RWPE2 (cell line): ENCODE measurements at regions not wholly inside any gene's neighbourhood (a gene's known extent, or its start where the extent isn't known, plus 50 kb on each side); places are given as distances from the start of the nearest gene placed in this dataset.
"Not testable (repeated sequence)": the region's sequence is repeated elsewhere in the genome, so short reads cannot be mapped to it uniquely, and the experiment has no call there.

Experiments used
- ATAC-seq: fragments of 200-7000 bp; cut with Tn5 transposase; 3 replicates; pipeline ENCODE4 v1.9.1; 2021; ENCODE audit warnings: low read depth
- DNase-seq: peaks from one replicate; pipeline ENCODE4 v3.0.0-alpha.2; 2020; ENCODE audit warnings: low spot score
- H3K27ac ChIP-seq: fragments of 450-650 bp; 2 replicates; pipeline ENCODE4 v1.5.1; 2017; ENCODE audit warnings: mild to moderate bottlenecking; ENCODE audit not compliant: poor library complexity, severe bottlenecking
- H3K27me3 ChIP-seq: fragments of 250-450 bp; sonication (Bioruptor Pico); 2 replicates; pipeline ENCODE4 v1.5.1; 2021; ENCODE audit warnings: mild to moderate bottlenecking, moderate library complexity; ENCODE audit not compliant: insufficient read depth, poor library complexity, severe bottlenecking
- H3K36me3 ChIP-seq: fragments of 250-450 bp; sonication (Bioruptor Pico); 2 replicates; pipeline ENCODE4 v1.5.1; 2020; ENCODE audit warnings: low read depth, mild to moderate bottlenecking, moderate library complexity
- H3K4me1 ChIP-seq: fragments of 250-450 bp; sonication (Bioruptor Pico); 2 replicates; pipeline ENCODE4 v1.5.1; 2021; ENCODE audit warnings: mild to moderate bottlenecking, moderate library complexity; ENCODE audit not compliant: insufficient read depth, poor library complexity, severe bottlenecking
- H3K4me3 ChIP-seq: fragments of 250-450 bp; sonication (Bioruptor Pico); 2 replicates; pipeline ENCODE4 v1.5.1; 2021; ENCODE audit warnings: mild to moderate bottlenecking, moderate library complexity; ENCODE audit not compliant: severe bottlenecking
- H3K9me3 ChIP-seq: fragments of 250-450 bp; sonication (Bioruptor Pico); 2 replicates; pipeline ENCODE4 v1.5.1; 2021; ENCODE audit warnings: mild to moderate bottlenecking, moderate library complexity; ENCODE audit not compliant: severe bottlenecking
- TF ChIP-seq, protein P1 (sequence below): fragments of 450-650 bp; IDR thresholded peaks from one replicate; pipeline ENCODE4 v1.5.1; 2017; ENCODE audit warnings: mild to moderate bottlenecking, moderate library complexity; ENCODE audit not compliant: poor library complexity, severe bottlenecking

DNA sequence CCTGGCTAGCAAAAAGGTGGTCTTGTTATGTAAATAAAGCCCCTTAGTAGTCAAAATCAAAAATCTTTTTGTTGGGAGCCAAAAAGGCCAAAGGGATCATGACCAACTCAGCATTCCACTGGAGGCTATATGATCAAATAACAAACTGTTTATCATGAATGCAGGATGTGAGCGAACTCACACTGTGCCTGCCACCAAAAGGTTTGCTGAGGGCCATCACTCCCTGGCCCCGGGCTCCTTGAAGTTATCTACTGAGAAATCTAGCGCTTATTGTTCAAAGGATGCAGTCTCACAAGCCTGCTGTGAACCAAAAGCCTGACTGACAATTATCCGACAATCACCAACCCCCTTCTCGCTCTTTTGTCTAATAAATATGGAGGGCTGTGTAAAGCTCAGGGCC lies 107.2 kb upstream of the DDHD1 start:
- ATAC-seq (no peak), DNase-seq (no peak)
- no peaks in the 10 kb centered on the region for H3K9me3 ChIP-seq
- no peaks in the 10 kb centered on the region for H3K4me1 ChIP-seq
- peaks cover 7% of the 10 kb centered on the region for H3K27me3 ChIP-seq
- no peak overlapping the region for H3K27ac ChIP-seq
- TF ChIP-seq, protein P1, sequence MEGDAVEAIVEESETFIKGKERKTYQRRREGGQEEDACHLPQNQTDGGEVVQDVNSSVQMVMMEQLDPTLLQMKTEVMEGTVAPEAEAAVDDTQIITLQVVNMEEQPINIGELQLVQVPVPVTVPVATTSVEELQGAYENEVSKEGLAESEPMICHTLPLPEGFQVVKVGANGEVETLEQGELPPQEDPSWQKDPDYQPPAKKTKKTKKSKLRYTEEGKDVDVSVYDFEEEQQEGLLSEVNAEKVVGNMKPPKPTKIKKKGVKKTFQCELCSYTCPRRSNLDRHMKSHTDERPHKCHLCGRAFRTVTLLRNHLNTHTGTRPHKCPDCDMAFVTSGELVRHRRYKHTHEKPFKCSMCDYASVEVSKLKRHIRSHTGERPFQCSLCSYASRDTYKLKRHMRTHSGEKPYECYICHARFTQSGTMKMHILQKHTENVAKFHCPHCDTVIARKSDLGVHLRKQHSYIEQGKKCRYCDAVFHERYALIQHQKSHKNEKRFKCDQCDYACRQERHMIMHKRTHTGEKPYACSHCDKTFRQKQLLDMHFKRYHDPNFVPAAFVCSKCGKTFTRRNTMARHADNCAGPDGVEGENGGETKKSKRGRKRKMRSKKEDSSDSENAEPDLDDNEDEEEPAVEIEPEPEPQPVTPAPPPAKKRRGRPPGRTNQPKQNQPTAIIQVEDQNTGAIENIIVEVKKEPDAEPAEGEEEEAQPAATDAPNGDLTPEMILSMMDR = no peak
- H3K36me3 ChIP-seq = no peaks in the 10 kb centered on the region
- H3K4me3 ChIP-seq = no peak overlapping the region

DNA sequence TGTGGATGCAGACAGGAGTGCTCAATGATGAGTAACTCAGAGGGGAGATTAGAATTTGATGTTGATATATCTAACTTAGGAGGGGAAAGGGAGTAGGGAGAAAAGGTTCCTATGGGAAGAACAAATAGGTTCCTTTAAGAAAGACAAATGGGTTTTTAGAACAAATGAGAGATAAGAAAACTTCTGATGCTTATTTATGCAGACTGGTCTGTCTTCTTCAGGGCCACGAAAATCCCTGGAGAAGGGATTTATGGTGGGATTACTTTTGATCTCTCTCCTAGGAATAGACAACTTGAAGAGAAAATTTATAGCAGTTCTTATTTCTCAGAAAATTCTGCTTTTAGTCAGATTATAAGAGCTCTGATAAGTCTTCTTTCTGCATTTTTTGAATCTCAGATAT lies 99.0 kb upstream of the DDHD1 start:
- TF ChIP-seq, protein P1 = no peak
- Histone ChIP-seq H3K9me3 (no peaks in the 10 kb centered on the region), H3K4me3 (no peak overlapping the region), H3K27ac (no peak overlapping the region), H3K27me3 (no peaks in the 10 kb centered on the region), H3K36me3 (no peaks in the 10 kb centered on the region), H3K4me1 (no peaks in the 10 kb centered on the region)
- DNase-seq = no peak
- no peak for ATAC-seq

DNA sequence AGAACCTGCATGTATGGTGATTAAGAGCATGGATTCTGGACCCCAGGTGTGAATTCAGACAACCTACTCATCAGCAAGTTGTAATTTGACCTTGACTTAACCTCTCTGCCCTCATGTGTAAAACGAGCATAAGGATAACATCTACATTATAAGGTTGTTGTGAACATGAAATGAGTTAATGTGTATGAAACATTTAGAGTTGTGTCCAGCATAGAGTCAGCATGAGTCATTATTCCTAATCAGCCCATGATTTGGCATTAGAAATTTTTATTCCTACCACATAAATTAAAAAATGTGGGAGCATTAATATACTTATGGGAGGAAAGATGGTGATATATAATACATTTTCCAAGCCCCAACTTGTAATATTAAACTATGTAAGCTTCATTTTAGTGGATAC lies 95.9 kb upstream of the DDHD1 start:
- no peak for ATAC-seq
- no peaks in the 10 kb centered on the region for H3K9me3 ChIP-seq
- H3K4me1 ChIP-seq = no peaks in the 10 kb centered on the region
- H3K4me3 ChIP-seq = no peak overlapping the region
- no peaks in the 10 kb centered on the region for H3K27me3 ChIP-seq
- no peak for DNase-seq
- no peak overlapping the region for H3K27ac ChIP-seq
- no peaks in the 10 kb centered on the region for H3K36me3 ChIP-seq
- TF ChIP-seq, protein P1 = no peak

DNA sequence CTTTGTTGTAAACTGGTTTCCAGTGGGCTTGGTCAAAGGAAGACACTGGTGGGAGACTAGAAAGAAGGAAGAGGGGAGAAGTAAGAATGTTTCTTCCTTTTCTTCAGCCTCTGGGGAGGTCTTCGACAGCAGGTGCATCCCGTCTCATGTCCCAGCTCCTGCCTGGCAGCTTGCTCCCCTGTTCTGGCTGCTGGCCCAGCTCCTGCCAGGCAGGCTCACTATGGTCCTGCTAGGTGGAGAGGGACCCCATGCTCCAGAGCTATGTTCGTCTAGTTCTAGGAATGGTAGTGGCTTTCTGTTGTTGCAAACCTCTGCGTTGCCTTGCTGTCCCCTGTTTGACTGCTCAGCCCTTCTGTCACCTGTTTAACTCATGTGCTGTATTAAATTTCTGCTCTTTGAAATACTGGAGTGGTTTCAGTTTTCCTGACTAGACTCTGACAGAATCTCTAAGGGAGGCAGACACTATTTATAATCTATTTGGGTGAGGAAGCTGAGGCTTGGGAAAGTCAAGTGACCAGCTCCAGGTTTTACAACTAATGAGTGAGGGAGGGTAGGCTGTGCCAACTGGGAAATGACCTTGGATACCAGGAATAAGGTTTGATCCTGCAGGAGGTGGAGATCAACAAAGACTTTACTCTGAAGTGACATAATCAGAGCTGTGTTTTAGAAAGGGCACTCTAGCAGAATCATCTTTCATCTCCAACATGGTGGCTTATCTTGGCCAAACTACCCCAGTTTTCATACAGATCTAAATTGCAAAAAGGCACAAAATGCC lies 94.7 kb upstream of the DDHD1 start:
- peaks cover 4% of the 10 kb centered on the region for H3K9me3 ChIP-seq
- no peaks in the 10 kb centered on the region for H3K36me3 ChIP-seq
- no peaks in the 10 kb centered on the region for H3K4me1 ChIP-seq
- no peaks in the 10 kb centered on the region for H3K27me3 ChIP-seq
- ATAC-seq (no peak), DNase-seq (no peak)
- no peak overlapping the region for H3K27ac ChIP-seq
- TF ChIP-seq, protein P1 = no peak
- H3K4me3 ChIP-seq = no peak overlapping the region

DNA sequence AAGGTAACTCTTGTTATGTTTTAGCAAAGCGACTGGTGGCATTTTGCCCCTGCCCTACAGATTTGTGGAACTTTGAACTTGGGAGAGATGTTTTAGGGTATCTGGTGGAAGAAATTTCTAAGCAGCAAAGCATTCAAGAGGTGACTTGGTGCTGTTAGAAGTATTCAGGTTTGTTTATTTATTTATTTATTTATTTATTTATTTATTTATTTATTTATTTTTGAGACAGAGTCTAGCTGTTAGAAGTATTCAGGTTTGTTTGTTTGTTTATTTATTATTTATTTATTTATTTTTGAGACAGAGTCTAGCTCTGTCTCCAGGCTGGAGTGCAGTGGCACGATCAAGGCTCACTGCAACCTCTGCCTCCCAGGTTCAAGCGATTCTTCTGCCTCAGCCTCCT lies 89.8 kb upstream of the DDHD1 start:
- H3K9me3 ChIP-seq, H3K4me1 ChIP-seq, DNase-seq, H3K4me3 ChIP-seq, H3K36me3 ChIP-seq, H3K27ac ChIP-seq, H3K27me3 ChIP-seq, ATAC-seq: not testable (repeated sequence)
